Activated T-helper 2 cell treated with anti-CD3 and anti-CD28 coated beads, Interferon-gamma antibody, Interleukin-2, Interleukin-4, amounts not matched to agents 10 μg/mL and 5 μg/mL and 100 μg/mL, durations not matched to agents 14 hours and 24 hours and 36 hours (primary cell): ENCODE measurements at regions not wholly inside any gene's neighbourhood (a gene's known extent, or its start where the extent isn't known, plus 50 kb on each side); places are given as distances from the start of the nearest gene placed in this dataset.

Source experiments
- DNase-seq: peaks from one replicate; pipeline ENCODE4 v3.0.0; 2021; ENCODE audit warnings: low spot score
- H3K27ac Mint-ChIP-seq: one replicate; pipeline ENCODE4 v1.8.0; 2021; ENCODE audit warnings: mixed read lengths
- H3K27me3 Mint-ChIP-seq: one replicate; pipeline ENCODE4 v1.8.0; 2021; ENCODE audit warnings: low read depth, mixed read lengths
- H3K36me3 Mint-ChIP-seq: one replicate; pipeline ENCODE4 v1.8.0; 2021; ENCODE audit warnings: low read depth, mixed read lengths
- H3K4me1 Mint-ChIP-seq: one replicate; pipeline ENCODE4 v1.8.0; 2021; ENCODE audit warnings: low read depth, mixed read lengths
- H3K4me3 Mint-ChIP-seq: one replicate; pipeline ENCODE4 v1.8.0; 2021; ENCODE audit warnings: low read depth, mild to moderate bottlenecking, moderate library complexity, mixed read lengths
- H3K9me3 Mint-ChIP-seq: one replicate; pipeline ENCODE4 v1.8.0; 2021; ENCODE audit warnings: mixed read lengths
- intact Hi-C: fragments of 100-400 bp; cut with micrococcal nuclease; formaldehyde crosslinking; loops from one replicate; pipeline ENCODE4 v1.15.1; 2023

GRCh38 chr17:79371984-79372383, 238.9 kb downstream of the RBFOX3 start:
- Mint-ChIP-seq H3K9me3 (no peaks in the 10 kb centered on the region), H3K4me1 (no peaks in the 10 kb centered on the region), H3K4me3 (no peak overlapping the region), H3K27ac (no peak overlapping the region), H3K36me3 (no peaks in the 10 kb centered on the region), H3K27me3 (no peaks in the 10 kb centered on the region)
- no peak for DNase-seq
- intact Hi-C loops, result no loop called here

GRCh38 chr17:79370594-79370993, 240.3 kb downstream of the RBFOX3 start:
- DNase-seq, result no peak
- intact Hi-C loops, result no loop called here
- Mint-ChIP-seq H3K27me3 (no peaks in the 10 kb centered on the region), H3K4me1 (no peaks in the 10 kb centered on the region), H3K4me3 (no peak overlapping the region), H3K36me3 (no peaks in the 10 kb centered on the region), H3K9me3 (no peaks in the 10 kb centered on the region), H3K27ac (no peak overlapping the region)

- H3K9me3 Mint-ChIP-seq, result no peaks in the 10 kb centered on the region
- no peak overlapping the region for H3K4me3 Mint-ChIP-seq
- no peak for DNase-seq
- H3K27ac Mint-ChIP-seq, result no peak overlapping the region
- H3K27me3 Mint-ChIP-seq, result no peaks in the 10 kb centered on the region
- no peaks in the 10 kb centered on the region for H3K4me1 Mint-ChIP-seq
- H3K36me3 Mint-ChIP-seq, result no peaks in the 10 kb centered on the region
- intact Hi-C loops, result no loop called here
Observed at GRCh38 chr17:79370126-79370525, 240.7 kb downstream of the RBFOX3 start.

GRCh38 chr17:79369532-79369931, 241.3 kb downstream of the RBFOX3 start:
- DNase-seq, result no peak
- no peaks in the 10 kb centered on the region for H3K36me3 Mint-ChIP-seq
- no peak overlapping the region for H3K27ac Mint-ChIP-seq
- no peaks in the 10 kb centered on the region for H3K9me3 Mint-ChIP-seq
- no peak overlapping the region for H3K4me3 Mint-ChIP-seq
- intact Hi-C loops, result no loop called here
- H3K27me3 Mint-ChIP-seq, result no peaks in the 10 kb centered on the region
- no peaks in the 10 kb centered on the region for H3K4me1 Mint-ChIP-seq

- intact Hi-C loops, result no loop called here
Observed at GRCh38 chr17:79369001-79369400, 241.8 kb downstream of the RBFOX3 start.

GRCh38 chr17:79368521-79368920, 242.3 kb downstream of the RBFOX3 start:
- no peak overlapping the region for H3K4me3 Mint-ChIP-seq
- intact Hi-C loops, result no loop called here

More at GRCh38 chr17:79369001-79369400, 241.8 kb downstream of the RBFOX3 start:
- Mint-ChIP-seq H3K9me3 (no peaks in the 10 kb centered on the region), H3K36me3 (no peaks in the 10 kb centered on the region), H3K27ac (no peak overlapping the region), H3K4me3 (no peak overlapping the region), H3K4me1 (no peaks in the 10 kb centered on the region), H3K27me3 (no peaks in the 10 kb centered on the region)
- no peak for DNase-seq

GRCh38 chr17:79366988-79367571, 243.8 kb downstream of the RBFOX3 start:
- Mint-ChIP-seq H3K27ac (no peak overlapping the region), H3K4me1 (no peaks in the 10 kb centered on the region), H3K4me3 (no peak overlapping the region), H3K36me3 (no peaks in the 10 kb centered on the region), H3K9me3 (no peaks in the 10 kb centered on the region), H3K27me3 (no peaks in the 10 kb centered on the region)
- intact Hi-C loops, result no loop called here
- no peak for DNase-seq

More at GRCh38 chr17:79368521-79368920, 242.3 kb downstream of the RBFOX3 start:
- Mint-ChIP-seq H3K27ac (no peak overlapping the region), H3K27me3 (no peaks in the 10 kb centered on the region), H3K4me1 (no peaks in the 10 kb centered on the region), H3K36me3 (no peaks in the 10 kb centered on the region), H3K9me3 (no peaks in the 10 kb centered on the region)
- DNase-seq, result no peak

- Mint-ChIP-seq H3K27ac (no peak overlapping the region), H3K36me3 (no peaks in the 10 kb centered on the region), H3K4me1 (no peaks in the 10 kb centered on the region), H3K27me3 (no peaks in the 10 kb centered on the region), H3K9me3 (no peaks in the 10 kb centered on the region), H3K4me3 (no peak overlapping the region)
- intact Hi-C loops, result no loop called here
- DNase-seq, result no peak
Observed at GRCh38 chr17:79365836-79366770, 244.7 kb downstream of the RBFOX3 start.

GRCh38 chr17:79365351-79365750, 245.5 kb downstream of the RBFOX3 start:
- intact Hi-C loops, result no loop called here
- Mint-ChIP-seq H3K9me3 (no peaks in the 10 kb centered on the region), H3K27me3 (no peaks in the 10 kb centered on the region), H3K36me3 (no peaks in the 10 kb centered on the region), H3K4me1 (no peaks in the 10 kb centered on the region), H3K27ac (no peak overlapping the region), H3K4me3 (no peak overlapping the region)
- DNase-seq, result no peak

GRCh38 chr17:79364315-79365094, 246.3 kb downstream of the RBFOX3 start:
- Mint-ChIP-seq H3K36me3 (no peaks in the 10 kb centered on the region), H3K4me1 (no peaks in the 10 kb centered on the region), H3K9me3 (no peaks in the 10 kb centered on the region), H3K27ac (no peak overlapping the region), H3K4me3 (no peak overlapping the region), H3K27me3 (no peaks in the 10 kb centered on the region)
- intact Hi-C loops, result no loop called here
- no peak for DNase-seq

- Mint-ChIP-seq H3K4me3 (no peak overlapping the region), H3K27ac (no peak overlapping the region), H3K27me3 (no peaks in the 10 kb centered on the region), H3K36me3 (no peaks in the 10 kb centered on the region), H3K4me1 (no peaks in the 10 kb centered on the region), H3K9me3 (no peaks in the 10 kb centered on the region)
- DNase-seq, result no peak
- intact Hi-C loops, result no loop called here
Observed at GRCh38 chr17:79363552-79364275, 247.1 kb downstream of the RBFOX3 start.

- intact Hi-C loops, result no loop called here
- H3K9me3 Mint-ChIP-seq, result no peaks in the 10 kb centered on the region
Observed at GRCh38 chr17:79362772-79363305, 248.0 kb downstream of the RBFOX3 start.

More at GRCh38 chr17:79362772-79363305, 248.0 kb downstream of the RBFOX3 start:
- Mint-ChIP-seq H3K4me3 (no peak overlapping the region), H3K27ac (no peak overlapping the region), H3K4me1 (no peaks in the 10 kb centered on the region), H3K27me3 (no peaks in the 10 kb centered on the region), H3K36me3 (no peaks in the 10 kb centered on the region)
- no peak for DNase-seq
